ENCODE measurements at regions not wholly inside any gene's neighbourhood (a gene's known extent, or its start where the extent isn't known, plus 50 kb on each side); places are given as distances from the start of the nearest gene placed in this dataset.
A peak's percentile ranks its signal among the peaks of the same experiment; 100 is the strongest.

GRCh38 chr7:25840209-25840792 is 311.7 kb upstream of the NFE2L3 start:
- no peaks in the 10 kb centered on the region for H3K27me3 Mint-ChIP-seq (ENCODE audit: low read depth, unreplicated experiment)
- H3K9me3 ChIP-seq (ENCODE audit: insufficient read depth, low read depth, low read length): no peaks in the 10 kb centered on the region
- H3K27me3 ChIP-seq (ENCODE audit: insufficient read depth, low read length): no peaks in the 10 kb centered on the region
- peaks cover 3% of the 10 kb centered on the region for H3K9me3 Mint-ChIP-seq (ENCODE audit: unreplicated experiment)
- no peak overlapping the region for H2AFZ ChIP-seq (ENCODE audit: low read depth, low read length)
- H3K27ac Mint-ChIP-seq (ENCODE audit: unreplicated experiment): no peak overlapping the region
- DNase-seq (ENCODE audit: low read depth): no peak
- no peak for TF ChIP-seq CTCF (IDR thresholded peaks at IDR 0.05; ENCODE audit: insufficient read depth, low read depth, low read length)
- TF ChIP-seq EZH2 (IDR thresholded peaks at IDR 0.05; ENCODE audit: insufficient read depth, low read length): no peak
- H3K79me2 ChIP-seq (ENCODE audit: insufficient read depth, low read length): no peaks in the 10 kb centered on the region
- no peak overlapping the region for H3K4me3 ChIP-seq (ENCODE audit: insufficient read depth, low read depth, low read length)
- H3K4me1 ChIP-seq (ENCODE audit: insufficient read depth, low read length): peaks cover 7% of the 10 kb centered on the region
- H3K4me3 Mint-ChIP-seq (ENCODE audit: unreplicated experiment): no peak overlapping the region
- peaks cover 31% of the 10 kb centered on the region for H3K4me1 Mint-ChIP-seq (ENCODE audit: low read depth, unreplicated experiment)
- no peak overlapping the region for H3K9ac ChIP-seq (ENCODE audit: low read length)
- FAIRE-seq: no peak
- H3K36me3 Mint-ChIP-seq (ENCODE audit: low read depth, unreplicated experiment): no peaks in the 10 kb centered on the region
- H4K20me1 ChIP-seq (ENCODE audit: insufficient read depth, low read length): no peaks in the 10 kb centered on the region
- H3K27ac ChIP-seq (ENCODE audit: low read depth, low read length): no peak overlapping the region
- no peaks in the 10 kb centered on the region for H3K36me3 ChIP-seq (ENCODE audit: insufficient read depth, low read length)
- no peak overlapping the region for H3K4me2 ChIP-seq (ENCODE audit: low read length)

GRCh38 chr7:25841575-25841974 is 310.4 kb upstream of the NFE2L3 start:
- Histone ChIP-seq H3K9me3 (ENCODE audit: insufficient read depth, low read depth, low read length) (no peaks in the 10 kb centered on the region), H2AFZ (ENCODE audit: low read depth, low read length) (no peak overlapping the region), H3K79me2 (ENCODE audit: insufficient read depth, low read length) (no peaks in the 10 kb centered on the region), H3K4me1 (ENCODE audit: insufficient read depth, low read length) (peaks cover 12% of the 10 kb centered on the region), H3K9ac (ENCODE audit: low read length) (no peak overlapping the region), H4K20me1 (ENCODE audit: insufficient read depth, low read length) (no peaks in the 10 kb centered on the region), H3K27me3 (ENCODE audit: insufficient read depth, low read length) (no peaks in the 10 kb centered on the region), H3K4me3 (ENCODE audit: insufficient read depth, low read depth, low read length) (no peak overlapping the region), H3K4me2 (ENCODE audit: low read length) (no peak overlapping the region), H3K27ac (ENCODE audit: low read depth, low read length) (no peak overlapping the region), H3K36me3 (ENCODE audit: insufficient read depth, low read length) (no peaks in the 10 kb centered on the region)
- Mint-ChIP-seq H3K36me3 (ENCODE audit: low read depth, unreplicated experiment) (no peaks in the 10 kb centered on the region), H3K4me3 (ENCODE audit: unreplicated experiment) (no peak overlapping the region), H3K9me3 (ENCODE audit: unreplicated experiment) (peaks cover 3% of the 10 kb centered on the region), H3K27ac (ENCODE audit: unreplicated experiment) (no peak overlapping the region), H3K4me1 (ENCODE audit: low read depth, unreplicated experiment) (peaks cover 27% of the 10 kb centered on the region), H3K27me3 (ENCODE audit: low read depth, unreplicated experiment) (no peaks in the 10 kb centered on the region)
- FAIRE-seq: no peak
- TF ChIP-seq CTCF (IDR thresholded peaks at IDR 0.05; ENCODE audit: insufficient read depth, low read depth, low read length): no peak
- no peak for DNase-seq (ENCODE audit: low read depth)

GRCh38 chr7:25842201-25842733 is 309.7 kb upstream of the NFE2L3 start:
- H3K4me1 Mint-ChIP-seq (ENCODE audit: low read depth, unreplicated experiment): peaks cover 33% of the 10 kb centered on the region
- FAIRE-seq (no peak), DNase-seq (ENCODE audit: low read depth) (peak; percentile 21)
- peaks cover 19% of the 10 kb centered on the region for H3K4me1 ChIP-seq (ENCODE audit: insufficient read depth, low read length)
- H3K27ac ChIP-seq (ENCODE audit: low read depth, low read length): no peak overlapping the region
- H3K4me2 ChIP-seq (ENCODE audit: low read length): no peak overlapping the region
- H3K4me3 ChIP-seq (ENCODE audit: insufficient read depth, low read depth, low read length): no peak overlapping the region
- TF ChIP-seq CTCF (IDR thresholded peaks at IDR 0.05; ENCODE audit: insufficient read depth, low read depth, low read length): no peak
- TF ChIP-seq EZH2 (IDR thresholded peaks at IDR 0.05; ENCODE audit: insufficient read depth, low read length): no peak
- H2AFZ ChIP-seq (ENCODE audit: low read depth, low read length): no peak overlapping the region
- H3K36me3 Mint-ChIP-seq (ENCODE audit: low read depth, unreplicated experiment): no peaks in the 10 kb centered on the region
- H3K9me3 Mint-ChIP-seq (ENCODE audit: unreplicated experiment): peaks cover 3% of the 10 kb centered on the region
- no peak overlapping the region for H3K4me3 Mint-ChIP-seq (ENCODE audit: unreplicated experiment)
- no peaks in the 10 kb centered on the region for H3K27me3 Mint-ChIP-seq (ENCODE audit: low read depth, unreplicated experiment)
- H3K9ac ChIP-seq (ENCODE audit: low read length): no peak overlapping the region
- H3K9me3 ChIP-seq (ENCODE audit: insufficient read depth, low read depth, low read length): no peaks in the 10 kb centered on the region
- H3K27me3 ChIP-seq (ENCODE audit: insufficient read depth, low read length): no peaks in the 10 kb centered on the region
- H3K36me3 ChIP-seq (ENCODE audit: insufficient read depth, low read length): no peaks in the 10 kb centered on the region
- H3K27ac Mint-ChIP-seq (ENCODE audit: unreplicated experiment): peak overlapping the region; percentile 15
- H4K20me1 ChIP-seq (ENCODE audit: insufficient read depth, low read length): no peaks in the 10 kb centered on the region
- H3K79me2 ChIP-seq (ENCODE audit: insufficient read depth, low read length): no peaks in the 10 kb centered on the region

All from astrocyte (in vitro differentiated cells and primary cell).